Mucosa of rectum (tissue), 2 donors: ENCODE measurements at regions not wholly inside any gene's neighbourhood (a gene's known extent, or its start where the extent isn't known, plus 50 kb on each side); places are given as distances from the start of the nearest gene placed in this dataset.

Experiments
- H3K27ac ChIP-seq, 2 donors: one replicate each; pipeline ENCODE4 v1.7.0; 2013; ENCODE audit warnings: inconsistent platforms in 2 of 2, low read depth in 2 of 2, low read length in 2 of 2
- H3K27me3 ChIP-seq, 2 donors: one replicate each; pipeline ENCODE4 v1.7.0; 2013; ENCODE audit warnings: low read length in 2 of 2; ENCODE audit not compliant: control insufficient read depth in 2 of 2, insufficient read depth in 2 of 2
- H3K36me3 ChIP-seq, 2 donors: one replicate each; pipeline ENCODE4 v1.7.0; 2013; ENCODE audit warnings: low read length in 2 of 2; ENCODE audit not compliant: control insufficient read depth in 2 of 2, insufficient read depth in 2 of 2
- H3K4me1 ChIP-seq, 2 donors: one replicate each; pipeline ENCODE4 v1.7.0; 2013; ENCODE audit warnings: low read length in 2 of 2, mild to moderate bottlenecking in 1 of 2; ENCODE audit not compliant: control insufficient read depth in 2 of 2, insufficient read depth in 2 of 2
- H3K4me3 ChIP-seq, 2 donors: one replicate each; pipeline ENCODE4 v1.7.0; 2013; ENCODE audit warnings: low read length in 2 of 2
- H3K9ac ChIP-seq, 2 donors: one replicate each; pipeline ENCODE4 v1.7.0; 2013; ENCODE audit warnings: low read length in 2 of 2, low read depth in 1 of 2, mild to moderate bottlenecking in 1 of 2
- H3K9me3 ChIP-seq, 2 donors: one replicate each; pipeline ENCODE4 v1.7.0; 2013; ENCODE audit warnings: low read length in 2 of 2; ENCODE audit not compliant: control insufficient read depth in 2 of 2
- donor health status: healthy.
- donor health status: Normal muscosa, but diverticular disease.

GRCh38 chr2:142314164-142314563 lies 183.3 kb upstream of the LRP1B start:
- Histone ChIP-seq H3K9me3 (peaks cover 0 to 3% of the 10 kb centered on the region in 2 donors), H3K27me3 (no peaks in the 10 kb centered on the region), H3K9ac (no peak overlapping the region), H3K4me3 (no peak overlapping the region), H3K4me1 (no peaks in the 10 kb centered on the region), H3K27ac (no peak overlapping the region), H3K36me3 (no peaks in the 10 kb centered on the region)

- H3K4me1 ChIP-seq, result no peaks in the 10 kb centered on the region
- no peaks in the 10 kb centered on the region for H3K36me3 ChIP-seq
- H3K27me3 ChIP-seq, result no peaks in the 10 kb centered on the region
- no peak overlapping the region for H3K4me3 ChIP-seq
- H3K9ac ChIP-seq, result no peak overlapping the region
- H3K9me3 ChIP-seq, result peaks cover 0 to 3% of the 10 kb centered on the region in 2 donors
- no peak overlapping the region for H3K27ac ChIP-seq
Observed at GRCh38 chr2:142310530-142310929, 179.7 kb upstream of the LRP1B start.

- H3K36me3 ChIP-seq, result no peaks in the 10 kb centered on the region
- H3K9me3 ChIP-seq, result peaks cover 0 to 3% of the 10 kb centered on the region in 2 donors
- no peak overlapping the region for H3K9ac ChIP-seq
- H3K27ac ChIP-seq, result no peak overlapping the region
- H3K4me3 ChIP-seq, result no peak overlapping the region
- H3K4me1 ChIP-seq, result no peaks in the 10 kb centered on the region
- no peaks in the 10 kb centered on the region for H3K27me3 ChIP-seq
Observed at GRCh38 chr2:142308744-142309143, 177.9 kb upstream of the LRP1B start.

GRCh38 chr2:142307616-142308115 lies 176.8 kb upstream of the LRP1B start:
- no peak overlapping the region for H3K27ac ChIP-seq
- H3K36me3 ChIP-seq, result no peaks in the 10 kb centered on the region
- no peaks in the 10 kb centered on the region for H3K4me1 ChIP-seq
- no peak overlapping the region for H3K9ac ChIP-seq
- H3K9me3 ChIP-seq, result peaks cover 0 to 3% of the 10 kb centered on the region in 2 donors
- H3K27me3 ChIP-seq, result no peaks in the 10 kb centered on the region
- H3K4me3 ChIP-seq, result no peak overlapping the region

- Histone ChIP-seq H3K4me3 (no peak overlapping the region), H3K9ac (no peak overlapping the region), H3K36me3 (no peaks in the 10 kb centered on the region), H3K4me1 (no peaks in the 10 kb centered on the region), H3K9me3 (peaks cover 0 to 3% of the 10 kb centered on the region in 2 donors), H3K27me3 (no peaks in the 10 kb centered on the region), H3K27ac (no peak overlapping the region)
Observed at GRCh38 chr2:142307086-142307485, 176.3 kb upstream of the LRP1B start.

GRCh38 chr2:142306131-142306530 lies 175.3 kb upstream of the LRP1B start:
- no peak overlapping the region for H3K9ac ChIP-seq
- H3K27me3 ChIP-seq, result no peaks in the 10 kb centered on the region
- H3K4me1 ChIP-seq, result no peaks in the 10 kb centered on the region
- peaks cover 0 to 3% of the 10 kb centered on the region in 2 donors for H3K9me3 ChIP-seq
- H3K36me3 ChIP-seq, result no peaks in the 10 kb centered on the region
- no peak overlapping the region for H3K4me3 ChIP-seq
- no peak overlapping the region for H3K27ac ChIP-seq

GRCh38 chr2:142300517-142300916 lies 169.7 kb upstream of the LRP1B start:
- Histone ChIP-seq H3K27me3 (no peaks in the 10 kb centered on the region), H3K9me3 (peaks cover 0 to 2% of the 10 kb centered on the region in 2 donors), H3K27ac (no peak overlapping the region), H3K4me1 (no peaks in the 10 kb centered on the region), H3K36me3 (no peaks in the 10 kb centered on the region), H3K9ac (no peak overlapping the region), H3K4me3 (no peak overlapping the region)

- no peak overlapping the region for H3K4me3 ChIP-seq
- H3K9ac ChIP-seq, result no peak overlapping the region
- no peaks in the 10 kb centered on the region for H3K4me1 ChIP-seq
- H3K27me3 ChIP-seq, result no peaks in the 10 kb centered on the region
- H3K9me3 ChIP-seq, result peaks cover 0 to 2% of the 10 kb centered on the region in 2 donors
- H3K36me3 ChIP-seq, result no peaks in the 10 kb centered on the region
- no peak overlapping the region for H3K27ac ChIP-seq
Observed at GRCh38 chr2:142299021-142299420, 168.2 kb upstream of the LRP1B start.

GRCh38 chr2:142294225-142294624 lies 163.4 kb upstream of the LRP1B start:
- H3K27ac ChIP-seq, result no peak overlapping the region
- no peak overlapping the region for H3K9ac ChIP-seq
- H3K4me3 ChIP-seq, result no peak overlapping the region
- no peaks in the 10 kb centered on the region for H3K27me3 ChIP-seq
- H3K9me3 ChIP-seq, result peaks cover 0 to 2% of the 10 kb centered on the region in 2 donors
- H3K36me3 ChIP-seq, result no peaks in the 10 kb centered on the region
- no peaks in the 10 kb centered on the region for H3K4me1 ChIP-seq

- peaks cover 0 to 2% of the 10 kb centered on the region in 2 donors for H3K9me3 ChIP-seq
- H3K36me3 ChIP-seq, result no peaks in the 10 kb centered on the region
- H3K4me3 ChIP-seq, result no peak overlapping the region
- no peaks in the 10 kb centered on the region for H3K27me3 ChIP-seq
- no peak overlapping the region for H3K27ac ChIP-seq
- no peak overlapping the region for H3K9ac ChIP-seq
- no peaks in the 10 kb centered on the region for H3K4me1 ChIP-seq
Observed at GRCh38 chr2:142291969-142292368, 161.2 kb upstream of the LRP1B start.

- Histone ChIP-seq H3K27me3 (no peaks in the 10 kb centered on the region), H3K4me3 (no peak overlapping the region), H3K9me3 (no peaks in the 10 kb centered on the region), H3K36me3 (no peaks in the 10 kb centered on the region), H3K27ac (no peak overlapping the region), H3K4me1 (no peaks in the 10 kb centered on the region), H3K9ac (no peak overlapping the region)
Observed at GRCh38 chr2:142290931-142291330, 160.1 kb upstream of the LRP1B start.
